ENCODE measurements at regions not wholly inside any gene's neighbourhood (a gene's known extent, or its start where the extent isn't known, plus 50 kb on each side); places are given as distances from the start of the nearest gene placed in this dataset.

- H3K4me1 ChIP-seq = no peaks in the 10 kb centered on the region
- no peak for TF ChIP-seq CTCF (IDR thresholded peaks at IDR 0.05)
- 79 to 90% (median 85%) methylated on average over 2 of the region's 2 CpGs for WGBS, 3 donors
- intact Hi-C loops (cut with DNase I) = no loop called here
- no peaks in the 10 kb centered on the region for H3K27me3 ChIP-seq (ENCODE audit: insufficient read depth in 3 of 3, low read length in 2 of 3)
- H3K27ac ChIP-seq = no peak overlapping the region
- H3K9me3 ChIP-seq = no peaks in the 10 kb centered on the region
- H3K4me3 ChIP-seq = no peak overlapping the region
- no peak for ATAC-seq
- DNase-seq = no peak
- no peaks in the 10 kb centered on the region for H3K36me3 ChIP-seq (ENCODE audit: insufficient read depth in 1 of 2, low read depth in 1 of 2)
Measured at GRCh38 chr2:122056853-122057252, 301.4 kb downstream of the TSN start.

DNA sequence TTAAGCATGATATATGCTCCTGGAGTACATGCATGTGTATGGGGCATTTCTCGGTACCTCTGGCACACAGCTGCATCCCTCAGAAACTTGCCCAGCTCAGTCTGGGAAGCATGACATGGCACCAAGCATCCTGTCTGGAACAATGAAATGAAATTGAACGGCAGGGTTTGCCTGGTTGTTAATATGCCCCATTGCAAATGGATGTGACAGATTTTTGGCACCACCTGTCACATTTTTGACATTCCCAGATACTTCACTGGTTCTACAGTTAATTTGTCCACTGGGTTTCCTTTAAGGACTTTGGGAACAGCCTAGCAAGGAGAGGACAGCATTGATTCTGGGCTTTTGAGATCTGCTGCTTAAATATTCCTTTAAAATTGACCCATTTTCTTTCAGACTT, 305.8 kb downstream of the TSN start:
- Histone ChIP-seq H3K4me1 (no peaks in the 10 kb centered on the region), H3K9me3 (no peaks in the 10 kb centered on the region), H3K36me3 (ENCODE audit: insufficient read depth in 1 of 2, low read depth in 1 of 2) (no peaks in the 10 kb centered on the region), H3K4me3 (no peak overlapping the region), H3K27ac (no peak overlapping the region), H3K27me3 (ENCODE audit: insufficient read depth in 3 of 3, low read length in 2 of 3) (no peaks in the 10 kb centered on the region)
- intact Hi-C loops (cut with DNase I) = no loop called here
- DNase-seq (no peak), ATAC-seq (no peak)
- no peak for TF ChIP-seq CTCF (IDR thresholded peaks at IDR 0.05)
- WGBS, 3 donors = 14 to 16% (median 15%) methylated on average over 2 of the region's 2 CpGs

GRCh38 chr2:122061831-122062230, 306.4 kb downstream of the TSN start:
- DNase-seq = no peak

DNA sequence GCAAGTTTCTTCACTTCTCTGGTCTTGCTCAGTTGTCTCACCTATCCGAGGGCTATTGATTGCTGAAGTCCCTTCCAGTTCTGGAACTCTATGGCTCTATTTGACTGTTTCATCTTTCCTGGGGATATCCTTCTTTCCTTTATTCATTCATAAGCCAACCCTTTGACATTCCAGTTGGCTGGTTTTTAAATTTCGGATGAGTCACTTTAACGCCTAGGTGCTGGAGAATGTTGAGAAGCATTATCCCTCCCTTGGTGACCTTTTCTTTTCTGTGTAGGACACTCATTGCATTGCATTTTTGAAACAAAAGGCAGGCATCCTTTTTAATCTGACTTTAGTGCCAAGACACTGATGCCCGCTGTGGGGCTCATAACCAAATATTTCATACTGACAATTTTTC, 307.1 kb downstream of the TSN start:
- ATAC-seq = no peak
- WGBS, 3 donors = 48 to 56% (median 53%) methylated on average over 4 of the region's 4 CpGs

More at GRCh38 chr2:122061831-122062230, 306.4 kb downstream of the TSN start:
- H3K27me3 ChIP-seq (ENCODE audit: insufficient read depth in 3 of 3, low read length in 2 of 3) = no peaks in the 10 kb centered on the region
- TF ChIP-seq CTCF (IDR thresholded peaks at IDR 0.05) = no peak
- H3K36me3 ChIP-seq (ENCODE audit: insufficient read depth in 1 of 2, low read depth in 1 of 2) = no peaks in the 10 kb centered on the region
- H3K4me1 ChIP-seq = no peaks in the 10 kb centered on the region
- no peaks in the 10 kb centered on the region for H3K9me3 ChIP-seq
- 54 to 74% (median 62%) methylated on average over 2 of the region's 2 CpGs for WGBS, 3 donors
- no peak overlapping the region for H3K27ac ChIP-seq
- no peak overlapping the region for H3K4me3 ChIP-seq
- intact Hi-C loops (cut with DNase I) = no loop called here
- ATAC-seq = no peak

More for the DNA sequence above, 307.1 kb downstream of the TSN start:
- H3K4me3 ChIP-seq = no peak overlapping the region
- DNase-seq = no peak
- H3K27me3 ChIP-seq (ENCODE audit: insufficient read depth in 3 of 3, low read length in 2 of 3) = no peaks in the 10 kb centered on the region
- intact Hi-C loops (cut with DNase I) = no loop called here
- no peaks in the 10 kb centered on the region for H3K36me3 ChIP-seq (ENCODE audit: insufficient read depth in 1 of 2, low read depth in 1 of 2)
- H3K9me3 ChIP-seq = no peaks in the 10 kb centered on the region
- H3K4me1 ChIP-seq = no peaks in the 10 kb centered on the region
- no peak overlapping the region for H3K27ac ChIP-seq
- no peak for TF ChIP-seq CTCF (IDR thresholded peaks at IDR 0.05)
